ENCODE measurements at regions not wholly inside any gene's neighbourhood (a gene's known extent, or its start where the extent isn't known, plus 50 kb on each side); places are given as distances from the start of the nearest gene placed in this dataset.

- no peak for DNase-seq (ENCODE audit: low read depth in 2 of 2)
Measured at GRCh38 chr9:89996116-89996515, 391.3 kb downstream of the GADD45G start.

- DNase-seq (ENCODE audit: low read depth in 2 of 2), result no peak
Measured at GRCh38 chr9:89996773-89997172, 392.0 kb downstream of the GADD45G start.

GRCh38 chr9:89998633-89999032 lies 393.8 kb downstream of the GADD45G start:
- DNase-seq (ENCODE audit: low read depth in 2 of 2), result no peak

- DNase-seq (ENCODE audit: low read depth in 2 of 2), result no peak
Measured at GRCh38 chr9:89999176-89999533, 394.3 kb downstream of the GADD45G start.

- DNase-seq (ENCODE audit: low read depth in 2 of 2), result peak; percentile 48 to 49
Measured at GRCh38 chr9:89999534-90000370, 394.9 kb downstream of the GADD45G start.

- DNase-seq (ENCODE audit: low read depth in 2 of 2), result no peak
Measured at GRCh38 chr9:90000925-90001324, 396.1 kb downstream of the GADD45G start.

- no peak for DNase-seq (ENCODE audit: low read depth in 2 of 2)
Measured at GRCh38 chr9:90001747-90002146, 396.9 kb downstream of the GADD45G start.

GRCh38 chr9:90002397-90003271 lies 397.8 kb downstream of the GADD45G start:
- no peak for DNase-seq (ENCODE audit: low read depth in 2 of 2)

- DNase-seq (ENCODE audit: low read depth in 2 of 2), result no peak
Measured at GRCh38 chr9:90005388-90005787, 400.6 kb downstream of the GADD45G start.

GRCh38 chr9:90007516-90008440 lies 403.0 kb downstream of the GADD45G start:
- no peak for DNase-seq (ENCODE audit: low read depth in 2 of 2)

- no peak for DNase-seq (ENCODE audit: low read depth in 2 of 2)
Measured at GRCh38 chr9:90009447-90009846, 404.6 kb downstream of the GADD45G start.

- no peak for DNase-seq (ENCODE audit: low read depth in 2 of 2)
Measured at GRCh38 chr9:90010793-90011192, 406.0 kb downstream of the GADD45G start.

GRCh38 chr9:90012949-90013348 lies 408.1 kb downstream of the GADD45G start:
- DNase-seq (ENCODE audit: low read depth in 2 of 2), result no peak

GRCh38 chr9:90013778-90014177 lies 409.0 kb downstream of the GADD45G start:
- no peak for DNase-seq (ENCODE audit: low read depth in 2 of 2)

- DNase-seq (ENCODE audit: low read depth in 2 of 2), result no peak
Measured at GRCh38 chr9:90014421-90014820, 409.6 kb downstream of the GADD45G start.

- DNase-seq (ENCODE audit: low read depth in 2 of 2), result no peak
Measured at GRCh38 chr9:90016272-90016671, 411.5 kb downstream of the GADD45G start.

- DNase-seq (ENCODE audit: low read depth in 2 of 2), result no peak
Measured at GRCh38 chr9:90017679-90018078, 412.9 kb downstream of the GADD45G start.

GRCh38 chr9:90018688-90019087 lies 413.9 kb downstream of the GADD45G start:
- no peak for DNase-seq (ENCODE audit: low read depth in 2 of 2)

GRCh38 chr9:90019626-90020025 lies 414.8 kb downstream of the GADD45G start:
- DNase-seq (ENCODE audit: low read depth in 2 of 2), result no peak

GRCh38 chr9:90020276-90020871 lies 415.6 kb downstream of the GADD45G start:
- no peak for DNase-seq (ENCODE audit: low read depth in 2 of 2)

GRCh38 chr9:90021216-90021906 lies 416.5 kb downstream of the GADD45G start:
- no peak for DNase-seq (ENCODE audit: low read depth in 2 of 2)

Measured in stimulated activated CD4-positive, alpha-beta T cell treated with anti-CD3 and anti-CD28 coated beads, Interleukin-4, amount 100 ng/mL, for 48 hours (primary cell).